HG03378 (cell line): ENCODE measurements at regions not wholly inside any gene's neighbourhood (a gene's known extent, or its start where the extent isn't known, plus 50 kb on each side); places are given as distances from the start of the nearest gene placed in this dataset.

Source experiments
- ATAC-seq: cut with Tn5 transposase; IDR thresholded peaks from one replicate; pipeline ENCODE4 v1.9.1; 2021; ENCODE audit warnings: mild to moderate bottlenecking, moderate library complexity; ENCODE audit not compliant: unreplicated experiment

DNA sequence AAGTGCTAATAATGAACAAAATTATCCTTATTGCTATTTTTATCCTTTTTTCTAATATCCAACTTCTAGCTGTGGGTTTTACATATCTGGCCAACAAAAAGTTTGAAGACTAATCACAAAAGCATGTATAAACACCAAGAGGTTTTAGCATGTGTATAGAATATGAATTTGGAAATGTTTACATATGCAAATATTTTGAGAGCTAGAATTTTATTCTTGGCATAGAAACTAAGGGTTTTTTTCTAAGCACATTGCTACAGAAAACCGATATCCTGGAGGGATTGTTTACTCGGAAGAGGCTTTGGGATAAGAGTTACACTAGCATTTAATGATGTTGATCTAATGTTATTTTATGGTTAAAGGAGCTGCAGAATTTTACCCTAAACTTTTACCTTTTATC, 392.1 kb downstream of the EFNB2 start:
- ATAC-seq: no peak

- no peak for ATAC-seq
These were observed 395.0 kb downstream of the EFNB2 start for GRCh38 chr13:106140476-106140875.

DNA sequence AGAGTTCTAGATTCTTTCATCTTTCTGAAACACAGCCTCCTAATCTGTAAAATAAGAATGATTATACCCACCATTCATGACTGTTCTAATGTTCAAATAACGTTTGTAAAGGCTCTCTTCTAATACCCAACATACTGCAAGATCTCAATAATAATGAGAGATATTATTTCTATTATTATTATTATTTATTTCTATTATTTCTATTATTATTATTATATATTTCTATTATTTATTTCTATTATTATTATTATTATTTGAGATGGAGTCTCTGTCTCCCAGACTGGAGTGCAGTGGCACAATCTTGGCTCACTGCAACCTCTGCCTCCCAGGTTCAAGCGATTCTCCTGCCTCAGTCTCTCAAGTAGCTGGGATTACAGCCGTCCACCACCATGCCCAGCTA, 395.5 kb downstream of the EFNB2 start:
- no peak for ATAC-seq

GRCh38 chr13:106139377-106139776, 396.1 kb downstream of the EFNB2 start:
- no peak for ATAC-seq

DNA sequence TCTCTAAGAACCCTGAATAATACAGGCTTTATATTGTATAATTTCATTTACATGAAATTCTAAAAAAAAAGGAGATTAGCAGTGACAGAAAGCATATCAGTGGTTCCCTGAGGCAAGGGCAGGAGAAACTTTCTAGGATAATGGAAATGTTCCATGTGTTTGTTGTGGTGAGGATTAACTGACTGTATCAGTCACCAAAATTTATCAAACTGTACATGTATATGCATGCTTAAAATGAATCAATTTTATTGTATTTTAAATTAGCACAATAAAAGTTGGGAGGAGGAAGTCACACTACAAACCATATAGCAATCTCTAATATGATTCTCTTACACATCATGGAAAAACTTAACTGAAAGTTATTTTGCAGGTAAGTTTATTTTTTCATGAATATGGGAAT, 396.8 kb downstream of the EFNB2 start:
- ATAC-seq: no peak

DNA sequence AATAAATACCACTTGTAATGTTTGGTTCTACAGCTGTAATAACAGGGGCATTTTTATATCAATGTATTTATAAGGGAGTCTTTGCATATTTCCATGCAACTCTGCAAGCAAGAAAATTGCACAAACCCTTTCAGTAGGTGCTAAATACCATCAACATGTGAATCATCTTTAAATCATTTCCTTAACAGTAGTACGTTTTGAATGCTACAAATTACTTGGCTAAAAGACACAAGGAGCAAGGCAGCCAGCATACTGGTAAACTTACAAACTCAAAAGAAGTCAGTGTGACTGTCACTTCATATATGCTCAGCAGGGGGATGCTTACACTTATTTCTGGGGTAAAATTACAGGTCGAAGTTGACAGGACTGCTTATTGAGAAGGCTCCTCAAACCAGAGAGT, 402.4 kb downstream of the EFNB2 start:
- no peak for ATAC-seq

- no peak for ATAC-seq
These were observed 403.2 kb downstream of the EFNB2 start for GRCh38 chr13:106132216-106132615.

DNA sequence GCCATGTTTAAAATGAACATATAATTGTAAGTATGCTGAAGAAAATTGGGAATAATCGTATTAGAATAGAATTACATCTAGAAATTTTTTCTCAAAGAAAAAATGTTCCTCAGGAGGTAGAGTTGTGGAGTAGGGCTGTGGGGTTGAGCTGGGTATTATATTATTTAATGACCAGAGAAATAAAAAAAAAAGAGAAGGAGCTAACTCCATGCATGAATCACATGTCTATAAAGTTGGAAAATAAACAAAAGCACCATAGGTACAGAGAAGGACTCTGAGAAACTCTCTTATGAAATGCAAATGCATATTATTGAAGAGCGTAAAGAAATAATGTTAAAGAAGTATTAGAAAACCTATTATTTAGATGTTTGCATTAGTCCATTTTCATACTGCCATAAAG, 405.5 kb downstream of the EFNB2 start:
- ATAC-seq: no peak

DNA sequence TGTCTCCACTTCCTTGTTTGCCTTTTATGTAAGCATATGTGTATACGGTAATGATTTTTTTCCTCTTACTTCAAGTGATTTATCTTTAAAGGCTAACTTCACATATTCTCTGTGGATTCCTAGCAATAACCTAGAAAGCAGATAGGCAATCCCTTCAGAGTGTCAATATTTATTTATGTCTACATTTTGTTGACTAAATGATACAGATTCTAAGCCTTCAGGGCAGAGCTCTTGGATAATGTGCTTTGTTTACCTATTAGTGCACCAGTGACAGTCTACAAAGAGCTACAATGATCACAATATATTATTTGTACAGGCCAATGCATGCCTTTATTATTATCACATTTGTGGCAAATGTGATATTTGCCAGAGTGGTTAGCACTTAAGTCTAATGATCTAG, 406.2 kb downstream of the EFNB2 start:
- ATAC-seq: no peak

- ATAC-seq: no peak
These were observed 413.2 kb downstream of the EFNB2 start for GRCh38 chr13:106122234-106122633.

GRCh38 chr13:106121173-106121754, 414.2 kb downstream of the EFNB2 start:
- ATAC-seq: no peak

- no peak for ATAC-seq
These were observed 416.5 kb downstream of the EFNB2 start for GRCh38 chr13:106118996-106119395.

GRCh38 chr13:106118050-106118449, 417.4 kb downstream of the EFNB2 start:
- ATAC-seq: no peak

DNA sequence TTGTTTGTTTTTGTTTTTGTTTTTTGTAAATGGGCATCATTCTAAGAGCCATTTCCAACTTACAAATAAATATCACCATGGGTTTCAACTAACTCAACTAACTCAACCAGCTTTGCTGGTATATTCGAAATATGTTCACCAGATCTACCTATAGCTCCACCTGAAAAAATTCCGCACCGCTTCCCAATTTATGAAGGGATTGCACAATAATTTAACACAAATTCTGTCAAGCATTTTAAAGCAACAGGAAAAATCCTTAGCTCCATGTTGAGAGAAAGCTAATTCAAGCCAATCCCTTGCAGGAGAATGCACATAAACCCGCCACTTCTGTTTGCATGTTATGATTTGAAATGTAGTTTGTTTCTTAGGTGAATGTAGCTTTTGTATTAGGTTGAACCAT, 417.8 kb downstream of the EFNB2 start:
- ATAC-seq: no peak

- no peak for ATAC-seq
These were observed 418.4 kb downstream of the EFNB2 start for GRCh38 chr13:106117035-106117434.

DNA sequence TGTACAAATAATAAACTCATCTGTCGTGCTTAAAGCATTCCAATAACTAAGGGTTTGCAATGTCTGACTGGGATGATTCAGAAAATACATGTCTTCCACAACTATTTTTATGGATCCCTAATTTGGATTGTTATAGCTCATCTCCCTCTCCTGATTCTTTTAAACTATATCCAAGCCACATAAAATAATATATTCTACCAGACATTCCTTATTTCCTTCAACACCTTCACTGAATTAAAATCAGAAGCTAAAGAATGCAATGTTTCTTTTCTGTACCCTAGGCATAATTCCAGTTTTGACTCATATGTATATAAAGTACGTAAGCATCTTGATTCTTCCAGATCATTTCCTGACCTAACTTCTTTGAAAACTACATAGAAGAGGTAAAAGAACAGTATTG, 420.4 kb downstream of the EFNB2 start:
- ATAC-seq: no peak

DNA sequence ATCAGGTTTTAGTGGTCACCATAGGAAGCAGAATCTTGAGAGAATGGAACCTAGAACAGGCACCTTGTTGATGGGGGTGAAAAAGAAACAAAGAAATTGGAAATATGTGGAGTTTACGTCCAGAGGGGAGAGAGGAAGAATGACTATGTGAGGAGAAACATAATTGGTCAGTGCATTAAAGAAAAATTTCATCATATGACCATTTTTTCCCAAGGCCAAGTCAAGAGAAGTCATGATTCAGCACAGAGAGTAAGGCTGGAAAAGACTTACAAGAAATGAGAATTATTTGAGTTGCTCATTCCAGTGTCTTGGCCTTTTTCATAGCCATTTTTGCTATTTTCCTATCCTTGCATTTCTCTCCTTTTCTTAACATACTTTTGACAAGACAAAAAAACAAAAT, 421.7 kb downstream of the EFNB2 start:
- ATAC-seq: no peak

- ATAC-seq: no peak
These were observed 423.3 kb downstream of the EFNB2 start for GRCh38 chr13:106112191-106112590.

DNA sequence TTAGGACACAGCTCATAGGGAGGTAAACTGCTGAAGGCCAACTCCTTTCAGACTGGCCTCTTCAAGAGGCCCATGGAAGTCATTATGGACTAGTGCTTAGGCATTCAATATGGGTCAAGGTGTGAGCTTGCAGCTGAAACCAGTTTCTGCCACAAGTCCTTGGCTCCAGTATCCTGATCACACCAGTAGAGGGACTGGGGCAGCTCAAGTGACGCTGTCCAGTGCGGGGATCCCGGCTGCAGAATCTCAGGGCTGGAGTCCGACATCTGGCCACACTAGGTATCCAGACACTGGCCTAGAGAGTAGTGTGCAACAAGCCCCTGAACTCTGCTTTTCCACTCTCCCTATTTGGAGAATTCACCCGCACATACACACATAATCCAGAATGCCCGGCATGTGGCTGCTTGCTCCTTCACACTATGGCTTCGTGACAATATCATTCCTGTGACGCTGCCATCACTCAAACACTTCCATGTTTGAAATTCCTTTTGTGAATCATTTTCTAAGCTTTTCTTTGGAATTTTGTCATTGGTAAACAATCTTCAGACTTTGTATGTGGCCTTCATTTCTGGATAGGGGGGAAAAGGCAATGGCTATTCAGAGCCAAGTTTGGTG, 425.1 kb downstream of the EFNB2 start:
- no peak for ATAC-seq

GRCh38 chr13:106109391-106109791, 426.1 kb downstream of the EFNB2 start:
- no peak for ATAC-seq

DNA sequence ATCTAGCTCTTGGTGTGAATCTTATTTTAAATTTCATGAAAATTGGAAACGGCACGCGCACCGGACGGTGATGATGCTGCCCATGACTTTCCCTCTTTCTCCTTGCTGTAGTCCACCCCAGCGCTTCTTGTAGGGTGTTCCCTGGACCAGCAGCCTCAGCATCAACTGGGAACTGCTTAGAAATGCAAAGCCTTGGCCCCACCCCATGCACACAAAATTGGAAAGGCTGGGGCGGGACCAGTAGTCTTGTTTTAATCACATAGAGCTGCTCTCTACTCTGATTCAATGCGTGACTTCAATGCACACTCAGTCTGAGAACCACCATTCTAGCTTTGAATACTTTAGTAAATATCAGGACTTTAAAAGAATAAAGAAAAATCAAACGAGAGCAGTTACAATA, 427.1 kb downstream of the EFNB2 start:
- no peak for ATAC-seq

DNA sequence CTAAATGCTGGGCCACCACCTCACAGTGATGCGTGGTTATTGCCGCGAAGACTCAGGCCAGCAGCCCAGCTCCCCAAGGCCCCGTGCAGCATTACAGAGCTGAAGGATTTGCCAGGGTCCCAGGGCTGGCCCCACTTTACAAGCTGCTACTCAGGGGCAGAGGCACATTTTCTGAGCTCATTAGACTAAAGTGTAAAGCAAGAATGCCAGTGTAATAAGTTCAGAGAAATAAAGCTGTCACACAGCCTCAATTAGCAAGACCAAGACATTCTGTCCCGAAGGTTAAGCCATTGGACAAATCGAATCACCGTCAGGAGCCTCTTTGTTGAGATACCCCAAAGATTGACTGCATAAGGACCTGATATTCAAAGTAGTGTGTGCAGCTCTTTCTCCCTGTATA, 428.4 kb downstream of the EFNB2 start:
- ATAC-seq: no peak

DNA sequence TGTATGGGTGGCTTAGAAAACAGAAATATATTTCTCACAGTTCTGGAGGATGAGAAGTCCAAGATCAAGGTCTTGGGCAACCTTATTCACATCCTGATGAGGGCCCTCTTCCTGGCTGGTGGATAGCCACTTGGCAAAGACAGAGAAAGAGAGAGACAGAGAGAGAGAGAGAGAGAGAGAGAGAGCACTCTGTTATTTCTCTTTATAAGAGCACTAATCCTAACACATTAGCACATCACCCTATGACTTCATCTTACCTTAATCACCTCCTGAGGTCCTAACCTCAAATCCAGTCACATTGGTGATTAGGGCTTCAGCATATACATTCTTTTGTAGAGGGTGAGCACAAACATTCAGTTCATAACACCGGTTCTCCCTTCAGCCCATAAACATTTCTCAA, 430.3 kb downstream of the EFNB2 start:
- ATAC-seq: no peak
